OCI-LY1 (cell line): ENCODE measurements at regions not wholly inside any gene's neighbourhood (a gene's known extent, or its start where the extent isn't known, plus 50 kb on each side); places are given as distances from the start of the nearest gene placed in this dataset.

Source experiments
- H2AFZ ChIP-seq: fragments of 200-600 bp; sonication (generic), shearing (Covaris generic); 2 replicates; pipeline ENCODE4 v1.6.0; 2014; ENCODE audit warnings: antibody characterized with exemption, mild to moderate bottlenecking, low read length
- H3F3A ChIP-seq: fragments of 200-600 bp; sonication (generic), shearing (Covaris generic); 2 replicates; pipeline ENCODE4 v1.6.0; 2014; ENCODE audit warnings: mild to moderate bottlenecking, antibody characterized with exemption, low read length, moderate library complexity; ENCODE audit not compliant: insufficient read depth
- H3K27ac ChIP-seq: fragments of 200-600 bp; sonication (generic); 2 replicates; pipeline ENCODE4 v1.5.1; 2014; ENCODE audit warnings: low read length, mixed run types, mild to moderate bottlenecking, low read depth; ENCODE audit not compliant: poor library complexity, severe bottlenecking
- H3K27me3 ChIP-seq: fragments of 200-600 bp; sonication (generic); 2 replicates; pipeline ENCODE4 v1.6.0; 2014; ENCODE audit warnings: antibody characterized with exemption, mild to moderate bottlenecking, low read length, moderate library complexity; ENCODE audit not compliant: insufficient read depth
- H3K36me3 ChIP-seq: fragments of 200-600 bp; sonication (generic); 2 replicates; pipeline ENCODE4 v1.6.1; 2014; ENCODE audit warnings: mild to moderate bottlenecking, antibody characterized with exemption, low read length, moderate library complexity, mixed read lengths; ENCODE audit not compliant: insufficient read depth
- H3K4me1 ChIP-seq: fragments of 200-600 bp; sonication (generic); 2 replicates; pipeline ENCODE4 v1.5.1; 2014; ENCODE audit warnings: mild to moderate bottlenecking, low read length, moderate library complexity; ENCODE audit not compliant: insufficient read depth, severe bottlenecking
- H3K4me2 ChIP-seq: fragments of 200-600 bp; sonication (generic), shearing (Covaris generic); 2 replicates; pipeline ENCODE4 v1.6.1; 2014; ENCODE audit warnings: low read length
- H3K4me3 ChIP-seq: fragments of 200-600 bp; sonication (generic); 2 replicates; pipeline ENCODE4 v1.5.1; 2014; ENCODE audit warnings: low read length, low read depth, mild to moderate bottlenecking, mixed read lengths; ENCODE audit not compliant: poor library complexity, severe bottlenecking
- H3K79me2 ChIP-seq: fragments of 200-600 bp; shearing (Covaris generic); 2 replicates; pipeline ENCODE4 v1.6.1; 2016; ENCODE audit warnings: mixed run types, low read length, mixed read lengths; ENCODE audit not compliant: insufficient read depth
- H3K9ac ChIP-seq: fragments of 200-600 bp; sonication (generic), shearing (Covaris generic); 2 replicates; pipeline ENCODE4 v1.6.1; 2014; ENCODE audit warnings: mild to moderate bottlenecking, low read length, mixed read lengths
- H3K9me2 ChIP-seq: fragments of 200-600 bp; sonication (generic), shearing (Covaris generic); 2 replicates; pipeline ENCODE4 v1.6.1; 2014; ENCODE audit warnings: low read depth, mild to moderate bottlenecking, low read length, mixed read lengths
- H3K9me3 ChIP-seq: fragments of 200-600 bp; shearing (Covaris generic); 2 replicates; pipeline ENCODE4 v1.6.1; 2014; ENCODE audit warnings: low read length, mixed read lengths
- H4K20me1 ChIP-seq: fragments of 200-600 bp; sonication (generic), shearing (Covaris generic); 2 replicates; pipeline ENCODE4 v1.6.0; 2016; ENCODE audit warnings: mild to moderate bottlenecking, low read length; ENCODE audit not compliant: insufficient read depth
- EZH2 ChIP-seq: fragments of 200-600 bp; sonication (generic), shearing (Covaris generic); IDR thresholded peaks from 2 replicates; pipeline ENCODE4 v1.8.0; 2017; ENCODE audit warnings: borderline replicate concordance, mixed run types, mild to moderate bottlenecking, antibody characterized with exemption, low read length, moderate library complexity, mixed read lengths
- TF ChIP-seq, protein P1 (sequence below): fragments of 200-600 bp; sonication (generic), shearing (Covaris generic); IDR thresholded peaks from 2 replicates; pipeline ENCODE4 v1.5.1; 2017; ENCODE audit warnings: mild to moderate bottlenecking, antibody characterized with exemption, low read length, moderate library complexity, mixed read lengths

DNA sequence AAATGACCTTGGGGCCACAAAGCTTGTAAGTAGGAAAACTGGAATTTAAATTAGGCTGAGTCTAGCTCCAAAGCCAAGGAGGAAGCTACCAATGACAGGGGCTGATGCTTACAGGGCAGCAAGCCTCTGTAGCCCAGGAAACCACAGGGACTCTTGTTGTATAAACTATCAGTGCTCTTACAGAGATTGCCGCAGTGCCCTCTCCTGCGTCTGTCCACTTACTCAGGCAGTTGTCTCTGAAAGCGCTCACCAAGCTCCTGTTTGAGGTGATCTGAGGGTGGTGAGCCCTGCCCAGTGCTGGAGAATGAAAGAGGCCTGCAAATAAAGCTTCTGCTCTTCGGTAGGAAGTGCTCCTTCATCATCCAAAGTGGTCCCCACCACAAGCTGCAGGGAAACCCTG lies 498.8 kb downstream of the ARHGEF28 start:
- TF ChIP-seq EZH2: no peak
- TF ChIP-seq, protein P1, sequence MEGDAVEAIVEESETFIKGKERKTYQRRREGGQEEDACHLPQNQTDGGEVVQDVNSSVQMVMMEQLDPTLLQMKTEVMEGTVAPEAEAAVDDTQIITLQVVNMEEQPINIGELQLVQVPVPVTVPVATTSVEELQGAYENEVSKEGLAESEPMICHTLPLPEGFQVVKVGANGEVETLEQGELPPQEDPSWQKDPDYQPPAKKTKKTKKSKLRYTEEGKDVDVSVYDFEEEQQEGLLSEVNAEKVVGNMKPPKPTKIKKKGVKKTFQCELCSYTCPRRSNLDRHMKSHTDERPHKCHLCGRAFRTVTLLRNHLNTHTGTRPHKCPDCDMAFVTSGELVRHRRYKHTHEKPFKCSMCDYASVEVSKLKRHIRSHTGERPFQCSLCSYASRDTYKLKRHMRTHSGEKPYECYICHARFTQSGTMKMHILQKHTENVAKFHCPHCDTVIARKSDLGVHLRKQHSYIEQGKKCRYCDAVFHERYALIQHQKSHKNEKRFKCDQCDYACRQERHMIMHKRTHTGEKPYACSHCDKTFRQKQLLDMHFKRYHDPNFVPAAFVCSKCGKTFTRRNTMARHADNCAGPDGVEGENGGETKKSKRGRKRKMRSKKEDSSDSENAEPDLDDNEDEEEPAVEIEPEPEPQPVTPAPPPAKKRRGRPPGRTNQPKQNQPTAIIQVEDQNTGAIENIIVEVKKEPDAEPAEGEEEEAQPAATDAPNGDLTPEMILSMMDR: no peak
- H3K9ac ChIP-seq: no peak overlapping the region
- no peaks in the 10 kb centered on the region for H3K36me3 ChIP-seq
- no peak overlapping the region for H3K4me2 ChIP-seq
- H3K27me3 ChIP-seq: no peaks in the 10 kb centered on the region
- H3K27ac ChIP-seq: no peak overlapping the region
- no peak overlapping the region for H2AFZ ChIP-seq
- H3K4me3 ChIP-seq: no peak overlapping the region
- no peaks in the 10 kb centered on the region for H3K9me3 ChIP-seq
- no peaks in the 10 kb centered on the region for H4K20me1 ChIP-seq
- no peaks in the 10 kb centered on the region for H3K79me2 ChIP-seq
- no peaks in the 10 kb centered on the region for H3K9me2 ChIP-seq
- H3K4me1 ChIP-seq: no peaks in the 10 kb centered on the region
- no peaks in the 10 kb centered on the region for H3F3A ChIP-seq

DNA sequence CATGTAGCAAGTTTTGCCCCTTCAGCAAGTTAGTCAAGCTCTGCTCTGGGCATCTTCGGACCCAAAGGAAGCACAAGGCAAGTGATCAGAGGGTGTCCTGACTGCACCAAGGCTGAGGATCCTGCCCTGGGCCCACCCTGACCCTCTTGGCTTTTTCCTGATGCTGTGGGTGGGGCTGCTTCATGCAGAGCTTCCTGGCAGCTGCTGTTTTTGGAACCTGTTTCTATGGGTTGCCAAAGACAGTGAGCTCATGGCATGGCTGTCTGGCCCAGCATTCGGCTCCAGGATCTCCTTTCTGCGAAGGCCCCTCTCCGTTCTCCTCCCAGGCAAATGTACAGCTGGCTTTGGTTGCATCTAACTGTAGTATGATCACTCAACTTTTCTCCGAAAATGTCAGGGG lies 497.9 kb downstream of the ARHGEF28 start:
- Histone ChIP-seq H3K79me2 (no peaks in the 10 kb centered on the region), H3K27me3 (no peaks in the 10 kb centered on the region), H3K4me3 (no peak overlapping the region), H3K4me2 (no peak overlapping the region), H2AFZ (no peak overlapping the region), H3K4me1 (no peaks in the 10 kb centered on the region), H3K9me2 (no peaks in the 10 kb centered on the region), H3F3A (no peaks in the 10 kb centered on the region), H3K9me3 (no peaks in the 10 kb centered on the region), H3K27ac (no peak overlapping the region), H3K36me3 (no peaks in the 10 kb centered on the region), H3K9ac (no peak overlapping the region), H4K20me1 (no peaks in the 10 kb centered on the region)
- TF ChIP-seq EZH2: no peak
- TF ChIP-seq, protein P1: no peak

DNA sequence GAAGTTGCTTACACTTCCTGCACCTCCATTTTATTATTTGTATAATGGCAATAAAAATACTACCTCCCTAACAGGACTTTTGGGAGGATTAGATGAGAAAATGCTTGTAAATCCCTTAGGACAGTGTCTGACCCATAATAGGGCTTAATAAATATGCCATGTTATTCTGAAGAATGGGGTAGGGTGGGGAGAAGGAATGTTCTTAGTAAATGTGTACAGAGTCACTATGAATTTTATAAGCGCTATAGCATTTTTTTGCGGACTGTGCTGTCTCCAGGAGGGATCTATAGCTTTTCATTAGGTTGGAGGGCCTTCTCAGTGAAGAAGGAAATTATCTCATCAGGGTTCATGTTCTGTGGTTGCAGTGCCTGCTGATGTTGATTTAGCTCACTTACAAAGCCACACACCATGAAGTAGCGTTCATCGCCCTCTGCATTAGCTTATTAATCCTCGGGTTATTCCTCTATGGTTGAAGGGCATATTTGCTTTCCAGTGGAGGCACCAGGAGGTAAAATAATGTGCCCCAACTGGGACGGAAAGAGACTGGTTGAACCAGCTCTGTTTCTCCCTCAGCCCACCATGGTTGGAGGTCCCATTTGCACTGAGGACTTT lies 497.1 kb downstream of the ARHGEF28 start:
- H4K20me1 ChIP-seq: no peaks in the 10 kb centered on the region
- no peaks in the 10 kb centered on the region for H3K9me3 ChIP-seq
- no peak overlapping the region for H3K9ac ChIP-seq
- no peaks in the 10 kb centered on the region for H3K27me3 ChIP-seq
- H3K79me2 ChIP-seq: no peaks in the 10 kb centered on the region
- H3F3A ChIP-seq: no peaks in the 10 kb centered on the region
- no peak overlapping the region for H3K27ac ChIP-seq
- no peak overlapping the region for H2AFZ ChIP-seq
- no peaks in the 10 kb centered on the region for H3K4me1 ChIP-seq
- TF ChIP-seq, protein P1: no peak
- TF ChIP-seq EZH2: no peak
- H3K4me2 ChIP-seq: no peak overlapping the region
- no peaks in the 10 kb centered on the region for H3K9me2 ChIP-seq
- no peaks in the 10 kb centered on the region for H3K36me3 ChIP-seq
- no peak overlapping the region for H3K4me3 ChIP-seq
